GM20000 (cell line): ENCODE measurements at regions not wholly inside any gene's neighbourhood (a gene's known extent, or its start where the extent isn't known, plus 50 kb on each side); places are given as distances from the start of the nearest gene placed in this dataset.

ENCODE experiments used
- DNase-seq: peaks from one replicate; pipeline ENCODE4 v3.0.0; 2012; ENCODE audit warnings: low spot score
- CTCF ChIP-seq: IDR thresholded peaks from 2 replicates; pipeline ENCODE4 v1.5.1; 2012; ENCODE audit warnings: mild to moderate bottlenecking, control low read depth; ENCODE audit errors: extremely low read depth, missing control alignments

DNA sequence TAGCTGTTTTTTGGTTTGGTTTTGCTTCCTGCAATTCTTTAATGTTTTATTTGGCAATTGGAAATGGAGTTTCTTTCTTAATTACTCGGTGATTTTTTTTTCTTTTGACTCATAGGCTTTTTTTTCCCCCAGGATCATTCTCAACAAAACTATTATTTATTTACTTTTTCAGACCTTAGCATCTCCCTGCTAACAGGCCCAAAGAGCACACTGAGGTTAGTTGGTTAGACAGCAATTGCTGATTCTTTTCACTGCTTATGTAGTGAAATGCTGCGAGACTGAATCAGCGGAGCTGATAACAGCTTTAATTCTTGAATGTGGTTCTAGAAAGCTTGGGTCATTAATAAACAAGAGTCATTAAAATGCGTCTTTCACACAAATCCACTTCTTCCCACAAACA lies 79.1 kb upstream of the ZFP64 start:
- TF ChIP-seq CTCF: no peak
- no peak for DNase-seq

- DNase-seq: no peak
- no peak for TF ChIP-seq CTCF
Observed at GRCh38 chr20:52270001-52270606, 78.5 kb upstream of the ZFP64 start.

GRCh38 chr20:52269321-52269720 lies 77.7 kb upstream of the ZFP64 start:
- DNase-seq: no peak

GRCh38 chr20:52268184-52268749 lies 76.7 kb upstream of the ZFP64 start:
- no peak for TF ChIP-seq CTCF
- DNase-seq: no peak

More at GRCh38 chr20:52269321-52269720, 77.7 kb upstream of the ZFP64 start:
- TF ChIP-seq CTCF: no peak

DNA sequence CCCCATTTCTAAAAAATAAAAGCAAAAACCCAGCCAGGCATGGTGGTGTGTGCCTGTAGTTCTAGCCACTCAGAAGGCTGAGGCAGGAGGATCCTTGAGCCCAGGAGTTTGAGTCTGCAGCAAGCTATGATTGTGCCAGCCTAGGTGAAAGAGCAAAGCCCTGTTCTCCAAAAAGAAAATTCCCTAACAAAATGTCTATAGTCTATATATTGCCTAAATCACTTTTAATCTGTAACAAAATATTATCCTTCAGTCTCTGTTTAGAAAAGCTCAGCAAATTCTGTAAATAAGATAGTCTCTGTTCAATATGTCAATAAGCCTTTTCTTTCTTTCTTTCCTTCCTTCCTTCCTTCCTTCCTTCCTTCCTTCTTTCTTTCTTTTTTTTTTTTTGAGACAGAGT lies 75.8 kb upstream of the ZFP64 start:
- DNase-seq: no peak
- no peak for TF ChIP-seq CTCF

DNA sequence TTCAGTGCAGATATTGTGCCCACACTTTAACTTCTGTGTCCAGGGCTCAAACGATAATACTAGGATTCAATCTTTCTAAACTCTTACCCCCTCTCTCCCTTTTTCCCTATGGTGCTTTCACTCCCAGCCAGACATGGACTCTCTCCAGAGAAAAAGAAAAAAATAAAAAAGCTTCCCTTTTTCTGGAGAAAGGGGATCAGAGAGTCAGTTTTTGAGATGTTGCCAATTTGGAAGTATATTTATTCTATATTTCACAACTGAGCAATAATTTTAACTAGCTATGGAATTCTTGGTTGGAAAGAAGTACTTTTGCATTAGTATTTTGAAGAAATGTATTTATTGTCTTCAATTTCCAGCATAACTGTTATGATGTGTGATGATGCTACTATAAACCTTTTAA lies 72.2 kb upstream of the ZFP64 start:
- no peak for DNase-seq
- TF ChIP-seq CTCF: no peak

DNA sequence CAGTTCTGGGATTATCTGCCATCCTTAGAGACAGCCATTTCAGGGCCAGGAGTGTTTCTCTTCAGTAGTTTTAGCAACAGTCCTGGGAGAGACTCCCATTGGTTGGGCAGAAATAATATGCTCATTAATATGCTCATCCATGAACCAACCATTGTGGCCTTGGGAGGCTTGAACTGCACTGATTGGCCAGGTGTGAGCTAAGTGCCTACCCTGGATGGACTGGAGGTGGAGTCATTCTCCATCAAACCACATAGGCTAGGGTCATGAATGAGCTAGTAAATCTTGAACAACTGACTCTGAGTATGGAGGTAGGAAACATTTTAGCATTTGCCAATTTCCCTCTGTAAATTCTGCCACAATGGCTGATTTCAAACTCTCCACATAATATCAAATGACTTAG lies 70.2 kb upstream of the ZFP64 start:
- no peak for TF ChIP-seq CTCF
- no peak for DNase-seq
